K562 (cell line): ENCODE measurements at regions not wholly inside any gene's neighbourhood (a gene's known extent, or its start where the extent isn't known, plus 50 kb on each side); places are given as distances from the start of the nearest gene placed in this dataset.

Experiments used
- ATAC-seq: fragments of 200-7000 bp; cut with Tn5 transposase; 3 replicates; pipeline ENCODE4 v1.9.1; 2020; ENCODE audit warnings: moderate library complexity
- BruUV-seq: library from RNA; stranded (reverse); fragments of 400-500 nt; replicated peaks from 2 replicates; lab custom pipeline; 2021; lab: Mats Ljungman, UMichigan
- CTCF ChIA-PET: fragments of 300-600 bp; formaldehyde crosslinking; extraction: SDS; loops from one replicate; lab custom pipeline; 2021; ENCODE audit warnings: low intra/inter-chr PET ratio; lab: Yijun Ruan, JAX
- POLR2A ChIA-PET: fragments of 300-600, 350-650 bp; sonication (Branson Sonifier 250); formaldehyde crosslinking; extraction: SDS; loops from one replicate; lab custom pipeline; 2021; ENCODE audit warnings: antibody characterized with exemption, inconsistent platforms; lab: Yijun Ruan, JAX
- DNase-seq, 4 experiments: peaks; one replicate each; pipeline versions ENCODE4 v3.0.0 to v3.0.0-alpha.2; 2011 to 2018; ENCODE audit warnings: low spot score in 3 of 4, mixed read lengths in 3 of 4; ENCODE audit errors: extremely low read depth in 1 of 4
- FAIRE-seq: peaks from 2 replicates; lab custom pipeline; 2011; peaks lifted over from hg19 to GRCh38; lab: Jason Lieb, UNC
- H2AFZ ChIP-seq: 2 replicates; pipeline ENCODE4 v1.6.0; 2011; ENCODE audit warnings: low read depth, low read length, control low read depth, inconsistent platforms
- H3K27ac ChIP-seq: fragments of 200-600 bp; 3 replicates; pipeline ENCODE4 v1.8.0; 2011; ENCODE audit warnings: low read depth, mild to moderate bottlenecking, control low read depth, inconsistent platforms, low read length, moderate library complexity, mixed read lengths; ENCODE audit errors: extremely low read depth
- H3K27me3 ChIP-seq, 2 experiments: fragments of 300-600 bp in 1 of 2; 2 replicates in 1 of 2; 3 replicates in 1 of 2; pipeline versions ENCODE4 v1.6.0 to v1.8.0; 2011; ENCODE audit warnings: inconsistent platforms in 2 of 2, low read length in 2 of 2, mild to moderate bottlenecking in 1 of 2, mixed read lengths in 1 of 2, moderate library complexity in 1 of 2; ENCODE audit not compliant: control insufficient read depth in 2 of 2, insufficient read depth in 2 of 2
- H3K36me3 ChIP-seq: fragments of 300-600 bp; 3 replicates; pipeline ENCODE4 v1.8.0; 2011; ENCODE audit warnings: mild to moderate bottlenecking, low read length, inconsistent platforms; ENCODE audit not compliant: control insufficient read depth, insufficient read depth
- H3K4me1 ChIP-seq, 2 experiments: fragments of 200-600 bp in 1 of 2; replicated peaks in 1 of 2; 2 replicates in 1 of 2; 3 replicates in 1 of 2; pipeline versions ENCODE4 v1.5.1 to v1.8.0; 2011; ENCODE audit warnings: inconsistent platforms in 2 of 2, low read length in 2 of 2, mild to moderate bottlenecking in 1 of 2, mixed read lengths in 1 of 2, moderate library complexity in 1 of 2; ENCODE audit not compliant: control insufficient read depth in 2 of 2, insufficient read depth in 2 of 2
- H3K4me2 ChIP-seq: 2 replicates; pipeline ENCODE4 v1.6.1; 2011; ENCODE audit warnings: low read length, control low read depth, inconsistent platforms, mixed read lengths; ENCODE audit not compliant: insufficient read depth
- H3K4me3 ChIP-seq: fragments of 200-600 bp; sonication (generic), shearing (Covaris generic); 2 replicates; pipeline ENCODE4 v1.5.1; 2016; ENCODE audit warnings: control low read depth, inconsistent platforms
- H3K79me2 ChIP-seq: fragments of 200-600 bp; 3 replicates; pipeline ENCODE4 v1.8.0; 2011; ENCODE audit warnings: low read length, inconsistent platforms; ENCODE audit not compliant: control insufficient read depth, insufficient read depth
- H3K9ac ChIP-seq, 2 experiments: 2 replicates each; pipeline versions ENCODE4 v1.6.0 to v1.6.1; 2011; ENCODE audit warnings: low read depth in 2 of 2, low read length in 2 of 2, control low read depth in 1 of 2, inconsistent platforms in 1 of 2, mild to moderate bottlenecking in 1 of 2, mixed read lengths in 1 of 2; ENCODE audit not compliant: insufficient read depth in 1 of 2
- H3K9me1 ChIP-seq: one replicate; pipeline ENCODE4 v1.6.0; 2011; ENCODE audit warnings: inconsistent platforms, mild to moderate bottlenecking, low read length, moderate library complexity; ENCODE audit not compliant: control insufficient read depth, insufficient read depth
- H3K9me3 ChIP-seq: replicated peaks from 2 replicates; pipeline ENCODE4 v1.5.1; 2011; ENCODE audit warnings: low read depth, low read length, inconsistent platforms; ENCODE audit not compliant: control insufficient read depth, insufficient read depth
- H4K20me1 ChIP-seq: replicated peaks from 2 replicates; pipeline ENCODE4 v1.6.1; 2011; ENCODE audit warnings: low read length, inconsistent platforms, mixed read lengths; ENCODE audit not compliant: control insufficient read depth, insufficient read depth
- CBX8 ChIP-seq: fragments of 200-600 bp; sonication (generic); IDR thresholded peaks from 2 replicates; pipeline ENCODE4 v1.6.1; 2012; ENCODE audit warnings: borderline replicate concordance, mixed run types, low read depth, mild to moderate bottlenecking, moderate library complexity, mixed read lengths, low read length, control low read depth, inconsistent platforms; ENCODE audit not compliant: poor library complexity, severe bottlenecking; ENCODE audit errors: extremely low read depth
- CHD1 ChIP-seq: fragments of 200-600 bp; sonication (generic); IDR thresholded peaks from one replicate; pipeline ENCODE4 v1.6.1; 2012; ENCODE audit warnings: mild to moderate bottlenecking, moderate library complexity, low read length, inconsistent platforms
- FOXP4 ChIP-seq: sonication (generic); formaldehyde crosslinking; IDR thresholded peaks from 2 replicates; pipeline ENCODE4 v1.8.0; 2022; ENCODE audit warnings: mild to moderate bottlenecking, missing genetic modification reagents, borderline replicate concordance
- HDAC3 ChIP-seq: fragments of 450-650 bp; IDR thresholded peaks from 2 replicates; pipeline ENCODE4 v1.6.1; 2018; ENCODE audit warnings: borderline replicate concordance, mild to moderate bottlenecking, moderate library complexity; ENCODE audit not compliant: partially characterized antibody
- HES1 ChIP-seq: fragments of 450-650 bp; IDR thresholded peaks from 2 replicates; pipeline ENCODE4 v1.6.1; 2016; ENCODE audit warnings: low read depth, mild to moderate bottlenecking, moderate library complexity
- LEF1 ChIP-seq: fragments of 450-650 bp; IDR thresholded peaks from 2 replicates; pipeline ENCODE4 v1.6.1; 2016; ENCODE audit warnings: mild to moderate bottlenecking
- OTX1 ChIP-seq: fragments of 450-650 bp; formaldehyde crosslinking; IDR thresholded peaks from 2 replicates; pipeline ENCODE4 v1.4.0; 2022; ENCODE audit warnings: mild to moderate bottlenecking
- PYGO2 ChIP-seq: fragments of 450-650 bp; IDR thresholded peaks from 2 replicates; pipeline ENCODE4 v1.6.1; 2016; ENCODE audit warnings: mild to moderate bottlenecking, missing genetic modification characterization, moderate library complexity, missing compliant biosample characterization
- ZNF584 ChIP-seq: fragments of 200-800 bp; sonication (Bioruptor generic); IDR thresholded peaks from 2 replicates; pipeline ENCODE4 v1.6.1; 2016; ENCODE audit warnings: low read depth, mild to moderate bottlenecking, missing genetic modification characterization, missing compliant biosample characterization
- WGBS: fragments of 100-300 bp; shearing (Covaris generic); methylation state at CpG from one replicate; pipeline ENCODE4 v1.1.6; 2016; ENCODE audit warnings: low coverage, mixed read lengths; ENCODE audit not compliant: insufficient coverage; ENCODE audit errors: missing lambda C conversion rate; 5-methylcytosine and 5-hydroxymethylcytosine counted together
- in situ Hi-C: fragments of 300-500 bp; cut with MboI; formaldehyde crosslinking; loops from 4 replicates; pipeline ENCODE4 v1.15.0; 2018; ENCODE audit warnings: inconsistent platforms, mixed read lengths
- intact Hi-C: fragments of 100-400 bp; cut with micrococcal nuclease; formaldehyde crosslinking; loops from 2 replicates; pipeline ENCODE4 v1.14.2; 2022
- TF ChIP-seq, protein P1 (sequence below): fragments of 250-450 bp; sonication (Bioruptor Pico); IDR thresholded peaks from 2 replicates; pipeline ENCODE4 v1.5.0; 2021

DNA sequence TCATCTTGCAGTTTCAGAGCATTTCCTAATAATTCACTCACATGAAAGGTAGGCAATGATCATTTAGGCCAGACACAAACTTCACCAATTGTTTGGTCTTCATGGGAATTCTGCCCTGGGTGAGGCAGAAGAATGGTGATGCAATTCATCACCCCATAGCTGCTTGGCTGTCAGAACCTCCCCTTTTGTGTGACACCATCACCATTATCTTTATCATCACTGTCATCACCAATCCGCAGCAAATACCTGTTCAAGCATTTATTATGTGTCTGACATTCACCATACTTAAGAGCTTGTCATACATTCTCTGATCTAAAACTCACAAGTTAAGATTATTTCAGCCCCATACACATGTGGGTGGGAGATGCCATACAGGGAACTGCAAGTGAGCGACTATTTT lies 799.5 kb upstream of the LRRN3 start:
- H3K4me1 ChIP-seq = no peaks in the 10 kb centered on the region
- H3K9me3 ChIP-seq = no peaks in the 10 kb centered on the region
- POLR2A ChIA-PET = no interaction called here
- H3K9ac ChIP-seq = no peak overlapping the region
- TF ChIP-seq OTX1 (CRISPR knock-in tag) = no peak
- TF ChIP-seq FOXP4 = no peak
- no peak for TF ChIP-seq ZNF584 (CRISPR knock-in tag)
- TF ChIP-seq LEF1 = no peak
- TF ChIP-seq, protein P1, sequence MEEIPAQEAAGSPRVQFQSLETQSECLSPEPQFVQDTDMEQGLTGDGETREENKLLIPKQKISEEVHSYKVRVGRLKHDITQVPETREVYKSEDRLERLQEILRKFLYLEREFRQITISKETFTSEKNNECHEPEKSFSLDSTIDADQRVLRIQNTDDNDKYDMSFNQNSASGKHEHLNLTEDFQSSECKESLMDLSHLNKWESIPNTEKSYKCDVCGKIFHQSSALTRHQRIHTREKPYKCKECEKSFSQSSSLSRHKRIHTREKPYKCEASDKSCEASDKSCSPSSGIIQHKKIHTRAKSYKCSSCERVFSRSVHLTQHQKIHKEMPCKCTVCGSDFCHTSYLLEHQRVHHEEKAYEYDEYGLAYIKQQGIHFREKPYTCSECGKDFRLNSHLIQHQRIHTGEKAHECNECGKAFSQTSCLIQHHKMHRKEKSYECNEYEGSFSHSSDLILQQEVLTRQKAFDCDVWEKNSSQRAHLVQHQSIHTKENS = no peak
- TF ChIP-seq HES1 = no peak
- TF ChIP-seq HDAC3 = no peak
- no peak for TF ChIP-seq CHD1
- no peak for TF ChIP-seq CBX8
- TF ChIP-seq PYGO2 = no peak
- no peak for ATAC-seq
- H3K79me2 ChIP-seq = no peaks in the 10 kb centered on the region
- no peak overlapping the region for H3K4me2 ChIP-seq
- H3K4me3 ChIP-seq = no peak overlapping the region
- in situ Hi-C loops (no loop called here), intact Hi-C loops (no loop called here)
- no peaks in the 10 kb centered on the region; a peak in 1 of 5 replicates for H3K27me3 ChIP-seq
- H3K27ac ChIP-seq = no peak overlapping the region
- H4K20me1 ChIP-seq = no peaks in the 10 kb centered on the region
- no peak for FAIRE-seq
- WGBS = 0% methylated on average over 2 of the region's 2 CpGs
- H3K9me1 ChIP-seq = no peaks in the 10 kb centered on the region
- H3K36me3 ChIP-seq = no peaks in the 10 kb centered on the region
- no peak overlapping the region for H2AFZ ChIP-seq
- no peak for DNase-seq
- CTCF ChIA-PET = no interaction called here
- BruUV-seq = no TSS peak
